ENCODE measurements at regions not wholly inside any gene's neighbourhood (a gene's known extent, or its start where the extent isn't known, plus 50 kb on each side); places are given as distances from the start of the nearest gene placed in this dataset.

DNA sequence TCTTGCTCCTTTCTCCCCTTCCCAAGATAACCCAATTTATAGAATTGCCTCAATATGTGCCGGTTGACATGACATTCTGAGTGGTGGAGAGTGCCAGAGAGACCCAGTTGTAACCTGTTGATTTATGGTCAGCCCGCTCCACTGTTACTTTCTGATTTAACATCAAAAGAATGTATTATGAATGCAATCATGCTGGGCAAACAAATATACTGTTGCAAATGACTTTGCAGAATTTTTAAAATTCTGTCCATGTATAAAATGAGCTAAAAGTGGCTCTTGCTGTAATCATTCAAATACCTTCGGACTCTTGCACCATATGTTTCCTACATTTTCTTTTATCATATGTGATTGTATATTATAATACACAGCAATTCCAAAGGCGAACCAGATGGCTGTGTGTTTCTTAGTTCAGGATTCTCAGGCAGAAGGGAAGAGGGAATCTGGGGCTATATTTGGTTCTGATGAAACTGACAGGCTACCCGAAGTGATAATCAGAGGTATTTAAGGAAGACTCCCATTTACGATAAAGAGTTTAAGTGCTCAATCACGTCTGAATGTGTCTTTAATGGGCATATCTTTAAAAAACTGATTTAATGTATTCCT is 131.7 kb downstream of the CLCN4 start:
- DNase-seq (ENCODE audit: low spot score) = no peak

DNA sequence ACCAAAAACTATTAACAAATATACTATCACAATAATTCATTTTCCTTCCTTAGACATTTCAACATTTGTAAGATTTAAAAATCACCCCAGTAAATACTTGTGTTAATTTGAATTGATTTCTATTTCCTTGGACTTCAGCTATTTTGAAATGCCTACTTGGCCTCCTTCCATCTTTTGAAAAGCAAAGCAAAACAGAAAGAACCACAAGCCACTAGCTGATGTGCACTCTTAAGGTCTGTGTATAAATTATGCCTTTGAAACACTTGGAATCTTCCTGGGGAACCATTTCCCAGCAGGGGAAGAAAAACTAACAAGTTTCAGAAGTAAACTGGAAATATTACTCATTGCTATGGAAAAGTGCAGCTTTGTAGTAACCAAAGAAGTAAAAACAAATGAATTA is 139.8 kb downstream of the CLCN4 start:
- DNase-seq (ENCODE audit: low spot score) = no peak

DNA sequence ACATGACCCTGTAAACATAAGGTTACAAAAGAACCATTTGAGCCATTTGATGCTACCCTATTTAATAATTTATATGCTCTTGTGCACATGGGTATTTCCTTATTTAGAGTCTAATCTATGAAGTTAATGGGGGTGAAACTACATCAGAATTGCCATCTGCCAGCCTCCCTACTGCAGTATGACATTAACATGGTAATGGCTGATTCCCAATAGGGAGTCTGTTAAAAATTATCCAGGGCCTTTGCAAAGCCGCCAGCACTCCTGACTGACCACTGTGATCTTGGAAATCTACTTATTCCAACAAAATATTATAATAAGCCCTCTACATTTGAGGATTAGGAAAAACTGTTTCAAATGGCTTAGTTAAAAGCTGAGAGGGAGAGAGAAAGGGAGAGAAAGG is 153.7 kb downstream of the CLCN4 start:
- DNase-seq (ENCODE audit: low spot score) = no peak

DNA sequence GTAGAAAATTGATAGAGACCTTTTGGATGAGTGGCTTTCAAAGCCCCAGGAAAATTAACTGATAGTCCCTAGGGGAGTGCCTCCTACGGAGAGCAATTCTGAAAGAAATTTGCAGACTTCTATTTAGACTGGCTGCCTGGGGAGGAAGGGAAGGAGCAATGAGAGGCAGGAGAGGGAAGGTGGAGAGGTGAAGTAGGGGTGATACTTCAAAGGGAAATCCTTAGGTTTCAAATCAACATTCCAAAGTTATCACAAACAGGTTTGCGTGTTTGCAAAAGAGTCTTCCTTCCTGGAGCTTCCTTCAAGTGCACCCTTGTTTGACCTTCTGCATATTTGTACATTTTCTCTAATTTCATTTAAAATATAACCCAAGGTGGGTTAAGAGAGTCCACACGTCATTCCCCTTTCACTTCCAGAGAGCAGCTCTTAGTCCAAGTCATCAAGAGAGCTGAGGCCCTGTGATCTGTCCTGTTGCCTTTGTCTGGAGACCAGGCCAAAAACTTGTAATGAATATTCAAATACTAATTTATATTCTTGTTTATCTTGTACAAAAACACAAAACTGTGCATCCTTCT is 157.8 kb downstream of the CLCN4 start:
- DNase-seq (ENCODE audit: low spot score) = no peak

DNA sequence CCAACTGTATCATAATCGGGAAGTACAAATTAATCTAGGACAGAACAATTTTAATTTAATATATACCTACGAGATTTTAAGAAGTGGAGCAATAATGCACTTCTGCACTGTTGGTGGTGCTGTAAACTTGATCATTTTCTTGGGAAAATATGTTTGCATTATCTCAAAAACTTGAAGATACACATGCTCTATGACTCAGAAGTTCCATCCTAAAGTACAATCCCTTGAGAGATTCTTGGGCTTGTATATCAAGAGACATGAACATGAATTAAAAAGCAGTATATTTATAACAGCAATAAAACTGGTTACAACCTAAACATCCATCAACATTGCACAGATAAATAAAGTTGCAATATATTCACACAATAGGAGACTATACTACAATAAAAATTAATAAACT is 168.8 kb downstream of the CLCN4 start:
- DNase-seq (ENCODE audit: low spot score) = no peak

DNA sequence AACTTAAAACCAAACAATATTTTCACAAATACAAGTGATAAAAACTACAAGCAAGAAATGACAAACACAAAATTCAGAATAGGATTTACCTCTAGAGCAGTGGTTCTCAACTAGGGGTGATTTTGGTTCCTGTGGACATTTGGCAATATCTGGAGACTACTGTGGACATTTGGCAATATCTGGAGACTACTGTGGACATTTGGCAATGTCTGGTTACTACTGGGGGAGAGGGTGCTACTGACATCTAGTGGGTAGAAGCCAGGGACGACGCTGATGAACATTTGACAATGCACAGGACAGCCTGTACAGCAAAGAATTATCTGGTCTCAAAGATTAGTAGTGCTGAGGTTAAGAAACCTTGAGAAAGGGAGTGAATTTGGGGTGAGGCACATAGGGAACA is 169.8 kb downstream of the CLCN4 start:
- DNase-seq (ENCODE audit: low spot score) = peak; percentile 48

DNA sequence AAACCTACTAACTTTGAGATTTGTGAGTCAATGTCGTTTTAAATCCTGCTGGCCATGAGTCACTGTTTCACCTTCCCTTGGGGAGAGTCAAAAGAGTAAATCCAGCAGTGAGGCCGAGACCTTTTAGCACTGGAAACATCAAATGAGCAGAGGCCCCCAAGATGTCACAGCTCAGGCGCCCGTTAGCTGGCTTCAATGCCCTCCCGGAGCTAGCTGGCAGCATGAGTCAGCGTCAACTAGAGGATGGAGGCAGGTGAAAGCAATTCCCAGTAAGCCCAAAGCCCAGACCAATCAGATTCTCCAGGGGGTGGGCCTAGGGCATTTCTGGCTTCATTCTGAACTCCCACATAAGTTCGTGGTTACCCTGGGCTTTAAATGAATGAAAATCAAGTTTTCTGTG is 170.9 kb downstream of the CLCN4 start:
- peak; percentile 1 for DNase-seq (ENCODE audit: low spot score)

DNA sequence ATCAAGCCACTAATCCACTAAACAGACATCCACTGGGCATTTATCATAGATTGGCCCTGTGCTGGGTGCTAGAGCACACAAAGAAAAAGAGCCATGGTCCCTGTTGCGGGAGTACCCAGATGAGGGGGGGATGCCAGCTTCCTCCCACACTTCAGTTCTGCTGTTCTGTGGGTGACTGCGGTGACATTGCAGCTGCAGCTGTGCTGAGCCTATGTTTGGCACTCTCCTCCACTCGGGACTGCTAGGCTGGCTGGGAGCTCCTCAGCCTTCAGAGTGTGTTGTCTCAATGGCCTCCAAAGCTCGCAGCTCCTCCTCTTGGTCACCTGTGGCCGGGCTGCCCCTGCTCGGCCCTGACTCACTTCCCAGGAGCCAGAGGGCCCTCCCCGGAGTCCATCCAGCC is 173.2 kb downstream of the CLCN4 start:
- no peak for DNase-seq (ENCODE audit: low spot score)

DNA sequence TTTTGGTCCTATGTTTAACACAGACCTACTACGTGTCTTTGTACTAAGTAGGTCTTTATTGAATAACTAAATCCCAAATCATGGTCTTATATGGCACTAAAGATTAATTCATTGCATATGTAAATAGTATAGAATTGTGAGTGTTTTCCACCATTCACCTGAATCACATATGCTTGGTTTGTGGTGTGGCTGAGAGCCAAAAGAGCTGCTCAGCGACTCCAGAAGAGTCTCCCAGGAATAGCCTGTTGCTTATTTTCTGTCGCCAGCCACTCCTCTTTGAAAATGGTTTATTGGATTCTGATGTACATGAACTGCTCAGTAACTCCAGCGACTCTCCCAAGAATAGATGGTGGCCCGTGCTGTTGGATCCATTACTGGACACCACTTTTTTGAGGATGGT is 184.5 kb downstream of the CLCN4 start:
- no peak for DNase-seq (ENCODE audit: low spot score)

DNA sequence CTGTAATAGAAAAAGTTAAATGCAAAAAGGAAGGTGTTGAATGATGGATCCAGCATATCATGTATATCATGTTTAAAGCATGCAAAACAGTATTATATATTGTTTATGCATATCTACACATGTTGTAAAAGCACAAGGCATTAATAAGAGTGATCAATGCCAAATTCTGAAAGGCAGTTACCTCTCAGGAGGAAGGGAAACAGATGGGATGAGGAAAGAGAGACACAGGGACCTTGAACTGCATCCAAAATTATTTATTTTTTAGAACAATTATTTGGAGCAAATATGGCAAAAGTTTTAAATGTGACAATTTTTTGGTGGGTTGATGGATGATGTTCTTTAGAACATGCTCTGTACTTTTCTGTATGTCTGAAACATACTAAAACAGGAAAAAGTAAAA is 193.4 kb downstream of the CLCN4 start:
- no peak for DNase-seq (ENCODE audit: low spot score)

DNA sequence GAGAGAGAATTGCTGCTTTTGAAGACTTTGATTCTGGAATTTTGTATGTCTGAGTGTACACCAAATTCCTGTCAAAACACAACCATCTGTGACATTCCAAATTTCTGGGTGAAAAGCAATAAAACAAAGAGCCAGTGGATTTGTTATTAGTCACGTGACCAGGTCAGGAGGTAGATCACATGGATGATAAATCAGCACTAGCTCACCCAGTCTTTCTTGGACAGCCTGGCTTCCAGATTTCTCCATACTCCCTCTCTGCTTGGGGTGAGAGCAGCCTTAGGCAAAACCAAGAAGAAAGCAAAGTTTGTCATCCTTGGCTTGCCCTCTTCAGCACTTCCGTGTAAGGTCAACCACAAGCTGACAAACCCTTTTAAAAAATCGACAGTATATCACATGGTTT is 194.2 kb downstream of the CLCN4 start:
- DNase-seq (ENCODE audit: low spot score) = no peak

DNA sequence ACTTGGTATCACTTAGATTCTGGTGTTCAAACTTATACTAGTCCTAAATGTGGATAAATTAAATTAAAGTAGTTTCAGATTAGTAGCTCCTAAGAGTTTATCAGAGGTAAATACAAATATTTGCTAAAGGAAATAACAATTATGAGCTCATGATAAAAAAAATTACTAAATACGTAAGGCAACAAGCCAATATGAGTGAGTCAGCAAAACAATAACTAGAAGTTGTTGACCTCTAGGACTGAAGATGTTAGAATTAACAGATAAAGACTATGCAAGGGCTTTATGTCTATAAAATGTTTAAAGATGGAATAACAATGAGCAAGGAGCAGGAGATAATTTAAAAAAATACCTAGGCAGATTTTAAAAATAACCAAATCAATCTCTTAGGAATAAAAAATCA is 195.8 kb downstream of the CLCN4 start:
- no peak for DNase-seq (ENCODE audit: low spot score)

DNA sequence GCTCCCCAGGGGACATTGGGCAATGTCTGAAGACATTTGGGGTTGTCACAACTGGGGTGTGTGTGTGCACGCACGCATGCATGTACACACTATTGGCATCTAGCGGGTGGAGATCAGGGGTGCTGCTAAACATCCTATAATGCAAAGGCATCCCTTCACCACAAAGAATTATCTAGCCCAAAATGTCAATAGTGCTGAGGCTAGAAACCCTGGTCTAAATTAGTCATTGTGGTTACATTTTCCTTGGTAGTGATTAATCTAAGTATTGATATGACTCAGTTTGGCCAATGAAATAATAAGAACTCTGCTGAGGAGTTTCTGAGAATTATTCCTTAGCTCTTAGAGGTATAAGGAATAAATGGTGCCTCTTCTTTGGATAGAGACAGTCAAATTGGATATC is 200.2 kb downstream of the CLCN4 start:
- DNase-seq (ENCODE audit: low spot score) = no peak

DNA sequence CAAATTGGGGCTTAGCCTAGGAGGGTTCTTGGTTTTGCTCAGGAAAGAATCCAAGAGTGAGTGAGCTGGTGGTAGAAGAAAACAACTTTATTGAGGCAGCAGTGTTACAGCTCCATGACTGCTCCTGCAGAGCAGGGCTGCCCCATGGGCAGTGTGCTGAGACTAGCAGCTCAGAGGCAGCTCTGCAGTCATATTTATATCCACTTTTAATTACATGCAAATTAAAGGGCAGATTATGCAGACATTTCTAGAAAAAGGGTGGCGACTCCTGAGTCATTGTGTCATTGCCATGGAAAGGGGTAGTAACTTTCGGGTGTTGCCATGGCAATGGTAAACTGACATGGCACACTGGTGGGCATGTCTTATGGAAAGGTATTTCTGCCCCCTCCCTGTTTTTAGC is 202.2 kb downstream of the CLCN4 start:
- DNase-seq (ENCODE audit: low spot score) = no peak

DNA sequence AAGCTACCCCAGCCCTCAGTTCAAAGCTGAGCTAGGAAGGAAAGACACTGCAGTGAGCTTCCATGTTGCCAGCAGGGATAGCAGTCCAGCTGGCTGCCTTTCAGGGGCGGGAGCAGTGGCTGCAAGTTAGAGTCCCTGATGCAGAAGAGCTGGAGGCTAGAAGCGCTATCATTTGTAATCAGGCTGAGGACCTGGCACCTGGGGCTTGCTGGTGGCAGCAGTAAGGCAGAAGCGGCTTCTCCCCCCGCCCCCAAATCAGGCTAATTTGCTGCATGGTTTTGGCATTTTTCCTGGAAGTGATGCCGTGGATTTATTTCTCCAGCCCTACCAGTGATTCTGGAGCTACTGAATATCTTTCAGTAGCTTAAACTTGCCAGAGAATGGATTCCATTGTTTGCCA is 203.3 kb downstream of the CLCN4 start:
- DNase-seq (ENCODE audit: low spot score) = no peak

DNA sequence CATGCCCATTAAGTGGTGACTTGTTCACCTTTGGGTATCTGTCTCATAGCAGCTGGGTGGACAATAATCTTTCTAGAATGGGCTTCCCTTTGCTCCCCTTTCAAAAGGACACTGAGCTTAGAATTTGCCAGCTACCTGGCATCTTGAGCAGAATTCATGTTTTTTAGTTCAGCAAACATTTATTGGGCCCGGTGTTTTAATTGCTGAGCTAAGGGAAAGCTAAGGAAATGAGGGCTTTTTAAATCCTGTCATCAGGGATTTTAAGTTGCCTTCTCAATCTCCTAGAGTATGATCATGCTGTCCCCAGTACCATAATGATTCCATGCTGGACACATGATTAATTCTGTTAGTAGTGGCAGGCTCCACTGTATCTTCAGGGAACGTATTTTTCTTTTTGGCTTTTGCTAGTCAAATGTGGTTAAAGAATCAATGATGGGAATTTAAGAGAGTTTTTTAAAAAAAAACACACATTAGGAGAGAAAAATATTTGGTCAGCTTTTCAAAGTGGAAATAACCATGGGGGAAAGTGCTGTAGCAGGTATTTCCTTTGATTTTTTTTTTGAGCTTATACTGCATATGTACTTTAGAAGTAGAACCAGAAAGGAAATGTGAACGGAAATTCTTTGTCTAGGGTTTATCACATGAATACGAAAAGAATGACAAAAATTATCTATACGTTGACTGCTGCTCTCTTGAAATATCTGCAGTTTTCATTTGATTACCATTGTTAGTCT is 208.9 kb downstream of the CLCN4 start:
- no peak for DNase-seq (ENCODE audit: low spot score)

DNA sequence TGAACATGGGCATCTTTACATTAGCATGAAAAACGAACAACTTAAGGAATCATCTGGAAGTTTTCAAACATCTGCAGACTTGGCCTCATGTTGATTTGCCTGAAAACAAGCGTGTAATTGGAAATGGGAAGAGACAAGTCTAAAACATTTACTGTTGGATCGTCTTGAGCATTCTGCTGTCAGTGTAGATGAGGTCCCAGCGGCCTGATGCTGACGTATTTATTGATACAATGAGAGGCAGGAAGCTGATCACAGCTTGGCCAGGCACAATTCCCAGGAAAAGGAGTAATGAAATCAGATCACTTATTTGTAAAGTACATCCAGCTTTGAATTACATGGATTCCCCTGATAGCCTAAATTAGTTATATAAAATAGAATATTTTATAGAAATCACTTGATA is 210.6 kb downstream of the CLCN4 start:
- no peak for DNase-seq (ENCODE audit: low spot score)

DNA sequence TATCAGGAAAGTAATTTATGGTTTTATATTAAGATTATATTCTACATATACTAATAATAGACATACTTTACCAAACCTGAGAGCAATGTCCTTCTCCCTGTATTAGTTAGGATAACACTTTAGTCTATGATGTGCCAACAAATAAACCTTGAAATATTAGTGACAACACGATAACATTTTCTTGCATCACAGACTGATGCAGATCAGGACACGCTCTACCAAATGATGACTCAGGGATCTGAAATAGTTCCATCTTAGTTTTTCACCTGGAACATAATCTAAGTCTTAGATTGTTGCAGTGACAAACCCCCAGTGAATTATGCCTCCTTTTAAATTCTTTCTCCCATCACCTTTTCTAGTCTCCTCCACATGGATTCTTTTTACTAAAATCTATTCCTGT is 214.2 kb downstream of the CLCN4 start:
- DNase-seq (ENCODE audit: low spot score) = no peak

DNA sequence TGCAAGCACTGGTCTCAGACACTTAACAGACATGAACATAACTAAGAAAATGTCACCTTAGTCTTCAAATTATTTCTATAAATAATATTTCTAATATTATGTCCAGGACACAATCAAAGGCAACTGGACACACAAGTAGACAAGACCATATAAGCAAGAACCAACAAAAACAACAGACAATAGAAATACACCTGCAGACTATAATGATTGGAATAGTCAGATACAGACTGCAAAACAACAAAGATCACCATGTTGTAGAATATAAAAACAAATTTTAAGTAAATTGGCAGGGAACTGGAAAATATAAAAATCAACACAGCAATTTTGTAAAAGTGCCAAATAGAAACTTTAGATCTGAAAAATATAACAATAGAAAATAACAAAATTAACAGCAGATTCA is 220.7 kb downstream of the CLCN4 start:
- DNase-seq (ENCODE audit: low spot score) = no peak

DNA sequence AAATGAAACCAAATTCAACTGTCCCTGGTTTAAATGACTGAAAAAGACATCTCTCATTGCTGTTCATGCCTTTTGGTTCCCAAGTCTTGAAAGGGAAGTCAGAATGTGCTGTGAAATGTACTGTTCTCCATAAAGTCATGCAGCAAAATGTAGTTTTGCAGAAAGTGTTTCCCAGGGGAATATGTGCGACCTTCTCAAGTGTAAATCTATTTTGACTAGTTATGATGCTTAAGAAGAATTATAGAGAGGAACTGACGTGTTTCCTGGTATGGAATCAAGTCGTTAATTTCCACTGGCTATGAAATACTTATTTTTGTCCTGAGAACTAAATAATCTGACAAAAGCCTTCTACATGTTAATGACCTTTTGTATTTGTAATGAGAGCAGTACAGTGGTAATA is 223.1 kb downstream of the CLCN4 start:
- no peak for DNase-seq (ENCODE audit: low spot score)

DNA sequence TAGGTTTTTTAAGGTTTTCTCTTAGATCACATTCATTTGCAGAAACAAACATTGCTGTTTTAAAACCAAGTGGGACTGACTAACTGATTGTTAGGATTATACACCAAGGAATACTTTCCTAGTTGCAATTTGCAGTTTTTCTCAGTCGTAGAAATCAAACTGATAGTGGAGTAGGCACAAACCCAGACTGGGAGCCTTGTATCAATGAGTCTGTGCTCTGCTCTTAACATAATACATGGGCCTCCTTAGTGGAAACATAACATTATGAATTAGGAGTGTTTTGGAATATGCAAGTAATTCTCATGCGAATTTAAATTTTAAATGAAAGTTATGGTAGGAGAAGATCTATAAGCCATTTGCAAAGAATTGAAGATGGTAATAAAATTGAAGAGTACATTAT is 223.5 kb downstream of the CLCN4 start:
- no peak for DNase-seq (ENCODE audit: low spot score)

DNA sequence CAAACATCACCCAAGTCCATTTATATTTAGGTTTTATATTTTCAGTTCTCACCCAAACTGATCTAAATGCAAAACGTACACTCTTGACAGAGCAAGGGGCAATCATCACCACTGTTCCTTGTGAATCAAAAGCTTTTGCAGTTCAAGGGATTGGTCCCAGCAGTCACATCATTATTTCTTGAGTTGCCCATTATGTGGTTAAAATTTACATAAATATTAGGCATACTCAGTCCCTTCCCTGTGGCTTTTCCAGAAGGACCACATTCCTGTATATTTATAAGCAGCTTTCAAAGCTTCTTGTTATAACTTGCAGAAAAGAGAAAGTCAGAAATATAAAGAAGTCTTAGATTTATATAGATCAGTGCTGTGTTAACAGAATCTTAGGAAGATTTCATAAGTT is 224.4 kb downstream of the CLCN4 start:
- no peak for DNase-seq (ENCODE audit: low spot score)

DNA sequence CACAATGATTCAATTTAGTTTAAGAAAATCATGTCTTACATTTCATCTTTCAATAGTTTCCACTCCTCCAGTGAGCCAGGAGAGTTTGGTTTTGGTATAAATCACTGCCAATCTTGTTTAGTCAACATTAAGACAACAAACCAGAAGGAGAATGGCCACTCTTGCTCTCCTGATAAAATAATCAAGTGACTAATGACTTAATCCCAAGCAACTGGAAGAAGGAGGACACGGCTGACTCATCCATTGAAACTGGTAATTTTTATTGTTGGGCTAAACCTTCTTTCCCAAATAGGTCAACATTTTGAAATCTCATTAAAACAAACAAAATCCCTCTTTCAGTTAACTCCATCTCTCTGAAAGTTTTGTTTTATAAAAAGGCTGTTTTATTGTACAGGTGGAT is 230.2 kb downstream of the CLCN4 start:
- no peak for DNase-seq (ENCODE audit: low spot score)

DNA sequence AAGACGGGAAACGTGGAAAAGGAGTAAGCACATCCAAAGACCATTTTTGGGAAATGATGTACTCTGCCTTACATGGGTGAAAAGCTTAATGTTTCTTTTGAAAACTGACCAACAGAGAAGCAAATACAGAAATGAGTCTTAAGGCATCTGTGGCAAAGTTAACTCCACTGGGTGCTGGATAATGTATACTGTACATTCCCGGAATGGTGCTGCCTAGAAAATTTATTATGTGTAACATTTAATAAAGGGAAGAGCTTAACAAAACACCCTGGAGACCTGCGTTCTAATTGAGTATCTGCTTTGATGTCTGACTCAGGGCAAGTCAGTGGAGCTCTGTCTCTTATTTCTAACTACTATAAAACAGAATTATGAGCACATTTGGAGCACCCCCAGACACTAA is 230.2 kb downstream of the MID1 start:
- DNase-seq (ENCODE audit: low spot score) = no peak

Measured in RKO (cell line).